GM18502 (cell line): ENCODE measurements at regions not wholly inside any gene's neighbourhood (a gene's known extent, or its start where the extent isn't known, plus 50 kb on each side); places are given as distances from the start of the nearest gene placed in this dataset.

Source experiments
- ATAC-seq: cut with Tn5 transposase; IDR thresholded peaks from one replicate; pipeline ENCODE4 v1.9.1; 2021; ENCODE audit warnings: mild to moderate bottlenecking; ENCODE audit not compliant: unreplicated experiment, poor library complexity

- no peak for ATAC-seq
These were observed 93.9 kb downstream of the INHBB start for GRCh38 chr2:120439637-120440384.

- no peak for ATAC-seq
These were observed 94.8 kb downstream of the INHBB start for GRCh38 chr2:120440521-120441350.

GRCh38 chr2:120441351-120441700 is 95.4 kb downstream of the INHBB start:
- no peak for ATAC-seq

GRCh38 chr2:120441744-120442471 is 96.0 kb downstream of the INHBB start:
- ATAC-seq = no peak

GRCh38 chr2:120442541-120442922 is 96.6 kb downstream of the INHBB start:
- ATAC-seq = no peak

- ATAC-seq = no peak
These were observed 97.1 kb downstream of the INHBB start for GRCh38 chr2:120442923-120443571.

GRCh38 chr2:120443946-120444345 is 98.0 kb downstream of the INHBB start:
- no peak for ATAC-seq

GRCh38 chr2:120444691-120445240 is 98.8 kb downstream of the INHBB start:
- ATAC-seq = no peak

- no peak for ATAC-seq
These were observed 99.7 kb downstream of the INHBB start for GRCh38 chr2:120445449-120446143.

GRCh38 chr2:120446236-120447126 is 100.5 kb downstream of the INHBB start:
- no peak for ATAC-seq

- no peak for ATAC-seq
These were observed 101.3 kb downstream of the INHBB start for GRCh38 chr2:120447127-120447785.

GRCh38 chr2:120448436-120448835 is 102.5 kb downstream of the INHBB start:
- no peak for ATAC-seq

GRCh38 chr2:120448961-120449810 is 103.2 kb downstream of the INHBB start:
- no peak for ATAC-seq

- no peak for ATAC-seq
These were observed 104.4 kb downstream of the INHBB start for GRCh38 chr2:120450196-120450820.

- no peak for ATAC-seq
These were observed 105.4 kb downstream of the INHBB start for GRCh38 chr2:120451334-120451733.

- no peak for ATAC-seq
These were observed 106.2 kb downstream of the INHBB start for GRCh38 chr2:120452131-120452530.
